Adrenal gland (tissue), 9 donors: ENCODE measurements at regions not wholly inside any gene's neighbourhood (a gene's known extent, or its start where the extent isn't known, plus 50 kb on each side); places are given as distances from the start of the nearest gene placed in this dataset.

Source experiments
- DNase-seq, 7 donors: peaks; one replicate each; pipeline ENCODE4 v3.0.0-alpha.2; 2019 to 2020
- H3K27ac ChIP-seq, 5 donors: fragments of 200-600 bp; sonication (generic) in 4 of 5; 1 replicate in 3 of 5; 2 replicates in 2 of 5; pipeline versions ENCODE4 v1.5.1 to v1.8.0; 2016 to 2020; ENCODE audit warnings: mild to moderate bottlenecking in 1 of 5
- H3K27me3 ChIP-seq: fragments of 200-600 bp; 2 replicates; pipeline ENCODE4 v1.8.0; 2021
- H3K36me3 ChIP-seq, 2 donors: fragments of 200-600 bp; replicated peaks in 1 of 2; 1 replicate in 1 of 2; 2 replicates in 1 of 2; pipeline versions ENCODE4 v1.5.1 to v1.8.0; 2018 to 2022
- H3K4me1 ChIP-seq, 2 donors: fragments of 200-600 bp; replicated peaks in 1 of 2; 1 replicate in 1 of 2; 2 replicates in 1 of 2; pipeline versions ENCODE4 v1.5.1 to v1.8.0; 2018 to 2021
- H3K4me3 ChIP-seq, 4 donors: fragments of 200-600 bp; sonication (generic) in 3 of 4; one replicate each; pipeline ENCODE4 v1.5.1; 2016 to 2018
- H3K9me3 ChIP-seq, 3 donors: fragments of 200-600 bp; sonication (generic) in 1 of 3; replicated peaks in 1 of 3; 1 replicate in 2 of 3; 2 replicates in 1 of 3; pipeline versions ENCODE4 v1.5.1 to v1.8.0; 2016 to 2021
- CTCF ChIP-seq, 6 experiments: fragments of 450-650 bp in 4 of 6; fragments of 200-600 bp in 2 of 6; sonication (generic) in 1 of 6; IDR thresholded peaks; 1 replicate in 5 of 6; 2 replicates in 1 of 6; pipeline versions ENCODE4 v1.5.1 to v1.8.0; 2016 to 2021; ENCODE audit warnings: antibody characterized with exemption in 6 of 6, mild to moderate bottlenecking in 2 of 6, moderate library complexity in 1 of 6
- POLR2A ChIP-seq, 2 donors: fragments of 450-650 bp; IDR thresholded peaks; one replicate each; pipeline ENCODE4 v1.6.1; 2017; ENCODE audit warnings: antibody characterized with exemption in 2 of 2, mild to moderate bottlenecking in 2 of 2, moderate library complexity in 1 of 2
- WGBS, 4 donors: extraction: QIAGEN DNeasy Blood & Tissue Kit in 2 of 4; methylation state at CpG; one replicate each; pipeline versions ENCODE4 v1.1.5 to v1.1.7; 2013 to 2017; 5-methylcytosine and 5-hydroxymethylcytosine counted together
- intact Hi-C, 2 donors: fragments of 100-400 bp; cut with DNase I; formaldehyde crosslinking; loops; one replicate each; pipeline versions ENCODE4 v1.14.1 to v1.15.0; 2022 to 2023
- donor health status: healthy with polysubstance abuse.
- donor health status: Bipolar disorder and iron deficiency.
- donor health status: DM: yes; HTN: yes; CAD: no.
- donor health status: DM: no; HTN: no; CAD: no.
- donor health status: DM: no; HTN: no; CAD: no.

- Histone ChIP-seq H3K9me3 (peaks cover 0 to 9% (median 0%) of the 10 kb centered on the region in 3 donors), H3K27ac (no peak overlapping the region), H3K4me3 (no peak overlapping the region), H3K4me1 (no peaks in the 10 kb centered on the region), H3K36me3 (no peaks in the 10 kb centered on the region), H3K27me3 (no peaks in the 10 kb centered on the region)
- no peak for DNase-seq
- intact Hi-C loops: no loop called here
- no peak for TF ChIP-seq CTCF (IDR thresholded peaks at IDR 0.05)
- TF ChIP-seq POLR2A (IDR thresholded peaks at IDR 0.05): no peak
- WGBS, 4 donors: 69 to 86% (median 75%) methylated on average over 3 of the region's 3 CpGs
These were observed 821.2 kb downstream of the VRK1 start for GRCh38 chr14:97618401-97618800.

DNA sequence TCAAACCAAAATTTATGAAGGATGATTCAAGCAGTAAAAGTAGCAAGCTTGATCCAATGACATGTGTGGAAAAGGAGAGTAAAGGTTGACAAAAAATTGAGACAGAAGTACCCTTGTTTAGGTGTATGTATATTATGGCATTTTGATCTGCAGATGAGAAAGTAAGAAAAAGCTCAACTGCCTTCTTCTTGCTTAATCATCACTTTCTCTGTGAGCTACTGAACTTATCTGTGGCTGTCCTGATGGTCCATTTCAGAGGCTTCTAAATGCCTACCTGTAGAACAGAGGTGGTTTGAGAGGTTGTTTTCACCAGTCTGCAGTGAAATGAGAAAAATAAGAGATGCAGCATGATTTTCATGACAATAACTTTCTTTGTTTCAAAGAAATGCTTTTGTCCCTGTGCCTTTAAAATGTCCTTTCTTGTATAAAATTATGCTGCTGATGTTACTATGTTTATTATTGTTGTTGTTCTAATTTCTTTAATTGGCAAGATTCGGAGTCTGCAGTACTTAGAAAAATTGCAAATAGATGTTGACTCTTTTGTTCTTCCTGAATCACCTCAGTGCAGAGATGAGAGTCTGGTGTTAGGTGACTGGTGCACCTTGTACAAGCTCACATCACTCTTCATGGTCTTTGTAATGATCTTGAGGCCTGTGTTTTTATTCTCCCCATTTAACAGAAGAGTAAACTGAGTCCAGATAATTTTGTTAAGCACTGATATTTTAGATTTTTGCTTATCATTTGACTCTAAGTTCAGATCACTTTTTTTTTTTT, 821.9 kb downstream of the VRK1 start:
- Histone ChIP-seq H3K9me3 (peaks cover 0 to 9% (median 0%) of the 10 kb centered on the region in 3 donors), H3K27me3 (no peaks in the 10 kb centered on the region), H3K27ac (no peak overlapping the region), H3K36me3 (no peaks in the 10 kb centered on the region), H3K4me1 (no peaks in the 10 kb centered on the region), H3K4me3 (no peak overlapping the region)
- intact Hi-C loops: no loop called here
- no peak for DNase-seq
- TF ChIP-seq POLR2A (IDR thresholded peaks at IDR 0.05): no peak
- TF ChIP-seq CTCF (IDR thresholded peaks at IDR 0.05): no peak
- WGBS, 4 donors: 62 to 89% (median 70%) methylated on average over 1 of the region's 1 CpG

DNA sequence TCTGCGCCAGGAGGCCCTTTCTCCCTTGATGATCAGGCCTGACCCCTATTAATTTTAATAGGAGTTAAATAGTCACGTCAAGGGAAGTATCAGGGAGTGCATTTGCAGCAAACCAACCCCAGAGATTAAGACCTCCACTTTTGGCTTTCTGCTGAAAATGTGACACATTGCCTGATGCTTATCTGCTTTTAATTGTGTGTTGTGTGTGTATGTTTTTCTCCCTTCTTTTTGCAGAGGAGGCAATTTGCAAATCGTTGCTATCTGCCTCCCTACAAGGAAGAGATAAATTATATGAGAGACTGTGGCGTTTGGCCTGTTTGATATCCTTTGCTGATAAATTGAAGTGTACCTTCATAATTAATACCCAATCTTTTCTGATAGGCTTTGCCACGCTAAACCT, 822.9 kb downstream of the VRK1 start:
- DNase-seq: no peak
- H3K9me3 ChIP-seq: peaks cover 0 to 4% (median 0%) of the 10 kb centered on the region in 3 donors

DNA sequence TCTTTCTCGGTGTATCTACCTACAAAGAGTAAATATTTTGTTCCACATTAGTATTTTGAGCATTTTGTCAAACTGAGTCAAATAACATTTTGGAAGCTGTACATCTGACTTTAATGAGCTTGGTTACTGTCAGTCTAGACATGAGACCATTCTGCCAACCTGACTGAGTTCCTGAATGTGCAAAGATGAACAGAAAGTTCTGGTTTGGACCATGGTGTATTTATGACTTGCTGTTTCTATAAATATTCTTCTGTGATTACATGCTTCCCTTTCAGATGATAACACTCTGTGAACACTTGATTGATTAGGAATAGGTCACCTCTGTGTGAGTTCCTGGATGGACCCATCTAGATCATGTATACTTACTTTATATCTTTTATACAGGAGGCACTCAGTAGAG, 827.8 kb downstream of the VRK1 start:
- Histone ChIP-seq H3K4me3 (no peak overlapping the region), H3K27me3 (no peaks in the 10 kb centered on the region), H3K27ac (no peak overlapping the region), H3K9me3 (no peaks in the 10 kb centered on the region), H3K36me3 (no peaks in the 10 kb centered on the region), H3K4me1 (no peaks in the 10 kb centered on the region)
- no peak for DNase-seq
- WGBS, 4 donors: 86 to 90% (median 88%) methylated on average over 1 of the region's 1 CpG
- TF ChIP-seq POLR2A (IDR thresholded peaks at IDR 0.05): no peak
- no peak for TF ChIP-seq CTCF (IDR thresholded peaks at IDR 0.05)
- intact Hi-C loops: no loop called here

More for the DNA sequence above, 822.9 kb downstream of the VRK1 start:
- no peaks in the 10 kb centered on the region for H3K4me1 ChIP-seq
- H3K27me3 ChIP-seq: no peaks in the 10 kb centered on the region
- 34 to 51% (median 44%) methylated on average over 5 of the region's 5 CpGs for WGBS, 4 donors
- no peak overlapping the region for H3K4me3 ChIP-seq
- H3K36me3 ChIP-seq: no peaks in the 10 kb centered on the region
- intact Hi-C loops: no loop called here
- H3K27ac ChIP-seq: no peak overlapping the region
- no peak for TF ChIP-seq CTCF (IDR thresholded peaks at IDR 0.05)
- TF ChIP-seq POLR2A (IDR thresholded peaks at IDR 0.05): no peak
